ENCODE measurements at regions not wholly inside any gene's neighbourhood (a gene's known extent, or its start where the extent isn't known, plus 50 kb on each side); places are given as distances from the start of the nearest gene placed in this dataset.

DNA sequence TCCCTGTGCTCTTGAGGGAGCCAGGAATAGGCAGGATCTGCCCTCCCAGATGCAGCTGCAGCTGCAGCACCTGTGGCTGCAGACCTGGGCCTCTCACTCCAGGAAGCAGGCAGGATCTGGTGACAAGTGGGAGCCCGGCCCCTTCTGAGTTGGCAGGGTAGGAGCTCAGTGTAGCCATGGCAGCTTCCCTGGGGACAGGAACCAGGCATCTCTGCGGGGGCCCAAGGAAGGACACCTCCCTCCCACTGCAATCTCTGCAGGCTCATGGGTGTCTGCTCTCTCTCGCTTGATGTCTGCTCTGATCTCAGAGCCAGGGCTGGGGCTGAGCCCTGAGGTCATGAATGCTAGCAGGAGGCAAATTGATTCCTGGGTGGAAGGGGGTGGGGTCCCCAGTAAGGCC is 592.5 kb upstream of the CA10 start:
- TF ChIP-seq CTCF (conservative IDR thresholded peaks at IDR 0.05 in 1 of 2, IDR thresholded peaks at IDR 0.05 in 1 of 2; ENCODE audit: extremely low read depth in 1 of 2, insufficient read depth in 1 of 2, low read depth in 1 of 2, low read length in 2 of 2), result no peak
- TF ChIP-seq EZH2 (IDR thresholded peaks at IDR 0.05; ENCODE audit: borderline replicate concordance, low read length), result no peak

Data from mammary epithelial cell (primary cell).